ENCODE measurements at regions not wholly inside any gene's neighbourhood (a gene's known extent, or its start where the extent isn't known, plus 50 kb on each side); places are given as distances from the start of the nearest gene placed in this dataset.

- TF ChIP-seq CTCF (IDR thresholded peaks at IDR 0.05; ENCODE audit: insufficient read depth, low read length, poor library complexity, severe bottlenecking) (no peak), EZH2phosphoT487 (conservative IDR thresholded peaks at IDR 0.05; ENCODE audit: low read length) (no peak)
These were observed 289.4 kb upstream of the IGF1R start for GRCh38 chr15:98358971-98359370.
